ENCODE measurements at regions not wholly inside any gene's neighbourhood (a gene's known extent, or its start where the extent isn't known, plus 50 kb on each side); places are given as distances from the start of the nearest gene placed in this dataset.

DNA sequence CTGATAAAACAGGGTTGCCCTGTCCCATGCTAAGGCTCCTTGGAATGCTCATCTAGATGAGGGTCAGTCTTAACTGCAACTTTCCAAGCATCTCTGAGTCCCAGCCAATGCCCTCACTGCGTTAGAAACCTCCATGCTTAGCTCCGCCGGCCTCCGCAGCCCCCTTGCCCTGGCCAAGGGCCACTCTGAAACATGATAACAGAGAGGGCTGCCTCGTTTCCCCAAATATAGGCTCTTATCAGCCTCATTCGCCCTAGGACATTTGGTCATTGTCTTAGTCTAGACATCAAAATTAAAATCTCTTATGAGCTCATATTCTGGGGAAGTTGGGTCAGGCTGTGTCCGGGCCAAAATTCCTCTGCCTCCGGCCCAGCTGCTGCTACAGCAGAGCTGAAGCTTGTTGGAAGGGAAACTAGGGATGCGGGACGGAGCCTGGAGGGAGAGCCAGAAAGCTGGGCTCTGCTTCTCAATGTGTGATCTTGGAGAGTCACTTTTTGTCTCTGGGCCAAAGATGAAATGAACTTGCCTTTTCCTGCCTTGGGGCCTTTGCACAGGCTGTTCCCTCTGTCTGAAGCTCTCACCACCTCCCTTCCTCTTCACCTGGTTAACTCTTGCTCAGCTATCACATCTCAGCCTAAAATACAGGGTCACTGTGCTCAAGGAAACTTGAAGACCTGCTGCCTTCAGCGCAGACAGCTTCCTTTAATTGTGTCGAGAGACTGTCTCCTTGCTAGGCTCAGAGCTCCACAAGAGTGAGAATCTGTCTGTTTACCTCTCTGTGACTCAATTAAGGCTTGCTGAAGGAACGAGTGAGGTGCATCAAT, 191.3 kb downstream of the RGS3 start:
- TF ChIP-seq ZNF138 (tag by site-specific recombination; IDR thresholded peaks at IDR 0.05; ENCODE audit: borderline replicate concordance) (no peak), MEIS1 (CRISPR knock-in tag; IDR thresholded peaks at IDR 0.05; ENCODE audit: borderline replicate concordance) (no peak)
- TF ChIP-seq, protein P1, sequence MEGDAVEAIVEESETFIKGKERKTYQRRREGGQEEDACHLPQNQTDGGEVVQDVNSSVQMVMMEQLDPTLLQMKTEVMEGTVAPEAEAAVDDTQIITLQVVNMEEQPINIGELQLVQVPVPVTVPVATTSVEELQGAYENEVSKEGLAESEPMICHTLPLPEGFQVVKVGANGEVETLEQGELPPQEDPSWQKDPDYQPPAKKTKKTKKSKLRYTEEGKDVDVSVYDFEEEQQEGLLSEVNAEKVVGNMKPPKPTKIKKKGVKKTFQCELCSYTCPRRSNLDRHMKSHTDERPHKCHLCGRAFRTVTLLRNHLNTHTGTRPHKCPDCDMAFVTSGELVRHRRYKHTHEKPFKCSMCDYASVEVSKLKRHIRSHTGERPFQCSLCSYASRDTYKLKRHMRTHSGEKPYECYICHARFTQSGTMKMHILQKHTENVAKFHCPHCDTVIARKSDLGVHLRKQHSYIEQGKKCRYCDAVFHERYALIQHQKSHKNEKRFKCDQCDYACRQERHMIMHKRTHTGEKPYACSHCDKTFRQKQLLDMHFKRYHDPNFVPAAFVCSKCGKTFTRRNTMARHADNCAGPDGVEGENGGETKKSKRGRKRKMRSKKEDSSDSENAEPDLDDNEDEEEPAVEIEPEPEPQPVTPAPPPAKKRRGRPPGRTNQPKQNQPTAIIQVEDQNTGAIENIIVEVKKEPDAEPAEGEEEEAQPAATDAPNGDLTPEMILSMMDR (tag by site-specific recombination; IDR thresholded peaks at IDR 0.05): no peak
